ENCODE measurements at regions not wholly inside any gene's neighbourhood (a gene's known extent, or its start where the extent isn't known, plus 50 kb on each side); places are given as distances from the start of the nearest gene placed in this dataset.

DNA sequence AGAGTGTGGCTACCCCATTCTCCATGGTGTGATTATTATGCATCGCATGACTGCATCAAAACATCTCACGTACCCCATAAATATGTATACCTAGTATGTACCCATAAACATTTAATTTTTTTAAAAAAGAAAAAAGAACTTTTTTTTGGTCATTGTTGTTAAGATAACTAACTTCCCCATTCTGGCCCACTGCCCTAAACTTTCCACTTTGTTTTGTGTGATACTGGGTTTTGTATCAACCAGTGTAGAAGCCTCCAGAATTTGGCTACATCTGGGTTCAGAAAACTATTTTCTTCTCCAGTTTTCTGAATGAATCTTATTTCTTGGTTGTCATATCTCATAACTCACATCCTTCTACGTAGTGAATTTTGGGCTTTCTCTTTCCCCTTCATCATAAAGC, 62.3 kb upstream of the NABP1 start:
- Histone ChIP-seq H3K79me2 (ENCODE audit: low read length) (no peaks in the 10 kb centered on the region), H3K9me3 (ENCODE audit: insufficient read depth, low read length) (no peaks in the 10 kb centered on the region), H3K4me3 (ENCODE audit: low read length) (no peak overlapping the region), H4K20me1 (ENCODE audit: insufficient read depth, low read length) (no peaks in the 10 kb centered on the region), H3K9ac (ENCODE audit: low read length) (no peak overlapping the region), H3K36me3 (replicated peaks; ENCODE audit: low read depth, low read length) (no peaks in the 10 kb centered on the region), H3K4me1 (ENCODE audit: low read length) (peaks cover 87% of the 10 kb centered on the region), H3K27ac (ENCODE audit: low read length) (no peak overlapping the region), H2AFZ (ENCODE audit: low read depth, low read length) (no peak overlapping the region), H3K4me2 (ENCODE audit: low read length) (no peak overlapping the region), H3K27me3 (ENCODE audit: low read depth, low read length) (no peaks in the 10 kb centered on the region)
- TF ChIP-seq, protein P1, sequence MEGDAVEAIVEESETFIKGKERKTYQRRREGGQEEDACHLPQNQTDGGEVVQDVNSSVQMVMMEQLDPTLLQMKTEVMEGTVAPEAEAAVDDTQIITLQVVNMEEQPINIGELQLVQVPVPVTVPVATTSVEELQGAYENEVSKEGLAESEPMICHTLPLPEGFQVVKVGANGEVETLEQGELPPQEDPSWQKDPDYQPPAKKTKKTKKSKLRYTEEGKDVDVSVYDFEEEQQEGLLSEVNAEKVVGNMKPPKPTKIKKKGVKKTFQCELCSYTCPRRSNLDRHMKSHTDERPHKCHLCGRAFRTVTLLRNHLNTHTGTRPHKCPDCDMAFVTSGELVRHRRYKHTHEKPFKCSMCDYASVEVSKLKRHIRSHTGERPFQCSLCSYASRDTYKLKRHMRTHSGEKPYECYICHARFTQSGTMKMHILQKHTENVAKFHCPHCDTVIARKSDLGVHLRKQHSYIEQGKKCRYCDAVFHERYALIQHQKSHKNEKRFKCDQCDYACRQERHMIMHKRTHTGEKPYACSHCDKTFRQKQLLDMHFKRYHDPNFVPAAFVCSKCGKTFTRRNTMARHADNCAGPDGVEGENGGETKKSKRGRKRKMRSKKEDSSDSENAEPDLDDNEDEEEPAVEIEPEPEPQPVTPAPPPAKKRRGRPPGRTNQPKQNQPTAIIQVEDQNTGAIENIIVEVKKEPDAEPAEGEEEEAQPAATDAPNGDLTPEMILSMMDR (IDR thresholded peaks at IDR 0.05; ENCODE audit: low read depth, low read length): no peak
- no peak for TF ChIP-seq EZH2phosphoT487 (IDR thresholded peaks at IDR 0.05; ENCODE audit: low read depth)

DNA sequence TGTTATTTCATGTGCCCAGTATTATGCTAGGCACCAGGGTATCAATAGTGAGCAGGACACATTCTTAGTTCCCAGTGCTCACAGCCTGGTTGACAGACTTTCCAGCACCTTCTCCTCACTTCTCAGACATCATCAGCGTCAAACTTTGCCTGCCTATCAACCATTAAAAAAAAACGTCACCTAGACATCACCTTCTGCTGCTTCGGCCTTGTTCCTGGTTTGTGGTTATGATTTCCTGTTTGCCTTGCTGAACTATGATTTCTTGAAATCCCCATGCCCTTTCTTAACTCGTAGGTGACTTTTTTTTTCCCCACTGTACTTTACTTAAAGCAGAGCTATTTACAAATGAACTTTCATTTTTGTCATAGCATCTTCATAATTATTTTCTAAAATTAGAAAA, 60.4 kb upstream of the NABP1 start:
- Histone ChIP-seq H3K9me3 (ENCODE audit: insufficient read depth, low read length) (no peaks in the 10 kb centered on the region), H3K79me2 (ENCODE audit: low read length) (no peaks in the 10 kb centered on the region), H3K4me1 (ENCODE audit: low read length) (peaks cover 80% of the 10 kb centered on the region), H3K4me2 (ENCODE audit: low read length) (peak overlapping the region; percentile 67), H2AFZ (ENCODE audit: low read depth, low read length) (no peak overlapping the region), H3K36me3 (replicated peaks; ENCODE audit: low read depth, low read length) (no peaks in the 10 kb centered on the region), H3K27ac (ENCODE audit: low read length) (peak overlapping the region; percentile 93), H3K27me3 (ENCODE audit: low read depth, low read length) (no peaks in the 10 kb centered on the region), H4K20me1 (ENCODE audit: insufficient read depth, low read length) (no peaks in the 10 kb centered on the region), H3K4me3 (ENCODE audit: low read length) (no peak overlapping the region; the same call in 1 of the 2 replicates), H3K9ac (ENCODE audit: low read length) (peak overlapping the region; percentile 69)
- no peak for TF ChIP-seq EZH2phosphoT487 (IDR thresholded peaks at IDR 0.05; ENCODE audit: low read depth)
- TF ChIP-seq, protein P1 (IDR thresholded peaks at IDR 0.05; ENCODE audit: low read depth, low read length): no peak

DNA sequence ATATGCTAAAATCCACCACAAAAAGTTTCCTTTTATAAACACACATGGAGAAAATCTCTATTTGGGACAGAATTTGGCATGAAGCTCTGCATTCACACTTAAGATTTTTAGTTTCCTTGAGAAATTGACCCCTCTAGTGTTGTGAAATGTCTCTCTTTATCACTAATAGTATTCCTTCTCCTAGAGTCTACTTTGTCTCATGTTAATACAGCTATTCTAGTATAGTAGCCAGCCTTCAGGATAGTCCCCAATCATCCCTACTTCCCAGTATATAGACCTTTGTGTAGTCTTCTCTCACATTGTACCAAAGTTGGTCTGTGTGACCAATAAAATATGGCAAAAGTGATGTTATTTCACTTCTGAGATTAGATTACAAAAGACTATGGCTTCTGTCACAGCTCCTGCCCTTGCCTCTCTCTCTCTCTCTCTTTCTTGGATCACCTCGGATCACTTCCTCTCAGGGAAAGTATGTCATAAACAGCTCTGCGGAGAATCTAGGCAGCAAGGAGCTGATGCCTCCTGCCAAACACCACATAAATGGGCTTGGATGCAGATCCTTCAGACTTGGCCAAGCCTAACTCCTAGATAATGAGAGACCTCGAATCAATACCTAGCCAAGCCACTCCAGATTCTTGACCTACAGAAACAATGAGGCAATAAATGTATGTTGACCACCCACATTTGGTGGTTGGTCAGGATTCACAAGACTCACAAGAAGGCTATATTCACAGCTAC, 59.7 kb upstream of the NABP1 start:
- peaks cover 80% of the 10 kb centered on the region for H3K4me1 ChIP-seq (ENCODE audit: low read length)
- TF ChIP-seq EZH2phosphoT487 (IDR thresholded peaks at IDR 0.05; ENCODE audit: low read depth): no peak
- TF ChIP-seq, protein P1 (IDR thresholded peaks at IDR 0.05; ENCODE audit: low read depth, low read length): no peak
- no peak overlapping the region for H2AFZ ChIP-seq (ENCODE audit: low read depth, low read length)
- peak overlapping the region; percentile 93 for H3K27ac ChIP-seq (ENCODE audit: low read length)
- H4K20me1 ChIP-seq (ENCODE audit: insufficient read depth, low read length): no peaks in the 10 kb centered on the region
- H3K9me3 ChIP-seq (ENCODE audit: insufficient read depth, low read length): no peaks in the 10 kb centered on the region
- H3K4me3 ChIP-seq (ENCODE audit: low read length): peak overlapping the region; percentile 31
- no peaks in the 10 kb centered on the region for H3K79me2 ChIP-seq (ENCODE audit: low read length)
- H3K36me3 ChIP-seq (replicated peaks; ENCODE audit: low read depth, low read length): no peaks in the 10 kb centered on the region
- H3K27me3 ChIP-seq (ENCODE audit: low read depth, low read length): no peaks in the 10 kb centered on the region
- H3K4me2 ChIP-seq (ENCODE audit: low read length): peak overlapping the region; percentile 67
- H3K9ac ChIP-seq (ENCODE audit: low read length): peak overlapping the region; percentile 69

DNA sequence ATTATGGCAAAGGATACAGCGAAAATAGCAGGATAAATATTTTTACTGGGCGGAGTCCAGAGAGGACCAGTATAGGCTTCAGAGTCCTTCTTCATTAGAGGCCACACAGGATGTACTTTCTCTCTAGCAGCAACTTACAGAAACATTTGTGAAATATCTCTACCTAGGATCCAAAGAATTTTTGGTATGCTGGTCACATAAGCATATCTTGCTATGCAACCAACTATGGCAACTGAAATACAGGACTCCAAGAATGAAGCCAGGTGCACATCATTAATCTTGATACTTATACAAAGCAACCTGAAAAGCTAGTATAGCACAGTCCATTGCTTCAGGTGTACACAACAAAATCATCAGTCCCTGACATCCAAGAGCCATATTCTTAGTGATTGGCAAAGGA, 59.1 kb upstream of the NABP1 start:
- no peak overlapping the region for H3K4me3 ChIP-seq (ENCODE audit: low read length)
- H3K9me3 ChIP-seq (ENCODE audit: insufficient read depth, low read length): no peaks in the 10 kb centered on the region
- H4K20me1 ChIP-seq (ENCODE audit: insufficient read depth, low read length): no peaks in the 10 kb centered on the region
- H3K27ac ChIP-seq (ENCODE audit: low read length): peak overlapping the region; percentile 93
- no peaks in the 10 kb centered on the region for H3K79me2 ChIP-seq (ENCODE audit: low read length)
- no peak overlapping the region for H2AFZ ChIP-seq (ENCODE audit: low read depth, low read length)
- peaks cover 74% of the 10 kb centered on the region for H3K4me1 ChIP-seq (ENCODE audit: low read length)
- no peaks in the 10 kb centered on the region for H3K27me3 ChIP-seq (ENCODE audit: low read depth, low read length)
- H3K36me3 ChIP-seq (replicated peaks; ENCODE audit: low read depth, low read length): no peaks in the 10 kb centered on the region
- 0 out of 2 replicates have a peak overlapping the region, but pooled peaks have one; percentile 67 for H3K4me2 ChIP-seq (ENCODE audit: low read length)
- TF ChIP-seq, protein P1 (IDR thresholded peaks at IDR 0.05; ENCODE audit: low read depth, low read length): no peak
- TF ChIP-seq EZH2phosphoT487 (IDR thresholded peaks at IDR 0.05; ENCODE audit: low read depth): no peak
- peak overlapping the region; percentile 69; the same call in 1 of the 2 replicates for H3K9ac ChIP-seq (ENCODE audit: low read length)

Measured in OCI-LY3 (cell line).